GM12891 (cell line): ENCODE measurements at regions not wholly inside any gene's neighbourhood (a gene's known extent, or its start where the extent isn't known, plus 50 kb on each side); places are given as distances from the start of the nearest gene placed in this dataset.
A peak's percentile ranks its signal among the peaks of the same experiment; 100 is the strongest.

Experiments used
- POLR2A ChIP-seq: IDR thresholded peaks from 2 replicates; pipeline ENCODE4 v1.6.1; 2011; ENCODE audit warnings: low read depth, low read length, control low read depth
- POLR2AphosphoS5 ChIP-seq: IDR thresholded peaks from 2 replicates; pipeline ENCODE4 v1.6.1; 2011; ENCODE audit warnings: low read depth, low read length, control low read depth
- POU2F2 ChIP-seq: IDR thresholded peaks from 2 replicates; pipeline ENCODE4 v1.6.1; 2011; ENCODE audit warnings: low read depth, mild to moderate bottlenecking, control low read depth, low read length, moderate library complexity
- SPI1 ChIP-seq: IDR thresholded peaks from 2 replicates; pipeline ENCODE4 v1.6.1; 2011; ENCODE audit warnings: low read depth, low read length, control low read depth
- TAF1 ChIP-seq: IDR thresholded peaks from 2 replicates; pipeline ENCODE4 v1.6.1; 2011; ENCODE audit warnings: low read depth, low read length, control low read depth

DNA sequence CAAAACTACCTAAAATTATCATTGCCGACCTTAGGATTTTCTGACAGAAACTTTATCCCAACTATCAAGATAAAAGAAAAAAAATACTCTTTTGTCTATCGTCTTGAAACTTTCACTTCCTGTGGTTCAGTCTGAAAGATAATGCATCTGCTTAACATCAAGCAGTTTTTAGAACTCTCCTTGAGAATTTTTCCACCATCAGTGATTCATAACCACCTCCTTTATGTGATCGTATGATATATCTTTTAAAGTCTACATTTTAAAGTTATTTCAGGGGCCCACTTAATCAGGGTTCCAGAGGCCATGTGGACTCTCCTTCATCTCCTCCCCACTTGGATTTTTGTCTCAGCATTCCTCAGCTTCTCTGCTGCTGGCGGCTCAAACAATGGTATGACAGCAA, 272.8 kb upstream of the TENM3 start:
- TF ChIP-seq POLR2AphosphoS5 (no peak), POLR2A (no peak), TAF1 (no peak), POU2F2 (no peak), SPI1 (peak; percentile 24; the same call in 1 of the 2 replicates)
